Thyroid gland (tissue), 4 donors: ENCODE measurements at regions not wholly inside any gene's neighbourhood (a gene's known extent, or its start where the extent isn't known, plus 50 kb on each side); places are given as distances from the start of the nearest gene placed in this dataset.

Experiments used
- DNase-seq, 2 donors: peaks; one replicate each; pipeline ENCODE4 v3.0.0-alpha.2; 2019
- H3K27ac ChIP-seq, 3 donors: fragments of 200-600 bp; sonication (generic); 1 replicate in 2 of 3; 2 replicates in 1 of 3; pipeline ENCODE4 v1.5.1; 2016 to 2019; ENCODE audit warnings: mild to moderate bottlenecking in 1 of 3, moderate library complexity in 1 of 3
- H3K27me3 ChIP-seq: fragments of 200-600 bp; sonication (generic); one replicate; pipeline ENCODE4 v1.5.1; 2019
- H3K36me3 ChIP-seq, 2 donors: fragments of 200-600 bp; sonication (generic); one replicate each; pipeline ENCODE4 v1.5.1; 2016 to 2019
- H3K4me1 ChIP-seq, 2 donors: fragments of 200-600 bp; sonication (generic); one replicate each; pipeline ENCODE4 v1.5.1; 2017 to 2019
- H3K4me3 ChIP-seq, 3 donors: fragments of 200-600 bp; sonication (generic); replicated peaks in 1 of 3; 1 replicate in 2 of 3; 2 replicates in 1 of 3; pipeline ENCODE4 v1.5.1; 2016; ENCODE audit warnings: mild to moderate bottlenecking in 1 of 3
- H3K9me3 ChIP-seq: fragments of 200-600 bp; sonication (generic); one replicate; pipeline ENCODE4 v1.5.1; 2017
- POLR2A ChIP-seq, 2 donors: fragments of 450-650 bp; IDR thresholded peaks; one replicate each; pipeline ENCODE4 v1.6.1; 2017; ENCODE audit warnings: antibody characterized with exemption in 2 of 2, mild to moderate bottlenecking in 2 of 2, moderate library complexity in 1 of 2
- WGBS, 2 donors: methylation state at CpG; one replicate each; pipeline ENCODE4 v1.1.5; 2017; 5-methylcytosine and 5-hydroxymethylcytosine counted together
- intact Hi-C: fragments of 100-400 bp; cut with DNase I; formaldehyde crosslinking; loops from one replicate; pipeline ENCODE4 v1.15.1; 2023
- TF ChIP-seq, protein P1 (sequence below), 6 experiments: fragments of 200-600 bp in 3 of 6; fragments of 450-650 bp in 3 of 6; sonication (generic) in 3 of 6; IDR thresholded peaks; one replicate each; pipeline ENCODE4 v1.5.1; 2016 to 2019; ENCODE audit warnings: antibody characterized with exemption in 6 of 6, mild to moderate bottlenecking in 2 of 6, inconsistent platforms in 1 of 6, moderate library complexity in 1 of 6

DNA sequence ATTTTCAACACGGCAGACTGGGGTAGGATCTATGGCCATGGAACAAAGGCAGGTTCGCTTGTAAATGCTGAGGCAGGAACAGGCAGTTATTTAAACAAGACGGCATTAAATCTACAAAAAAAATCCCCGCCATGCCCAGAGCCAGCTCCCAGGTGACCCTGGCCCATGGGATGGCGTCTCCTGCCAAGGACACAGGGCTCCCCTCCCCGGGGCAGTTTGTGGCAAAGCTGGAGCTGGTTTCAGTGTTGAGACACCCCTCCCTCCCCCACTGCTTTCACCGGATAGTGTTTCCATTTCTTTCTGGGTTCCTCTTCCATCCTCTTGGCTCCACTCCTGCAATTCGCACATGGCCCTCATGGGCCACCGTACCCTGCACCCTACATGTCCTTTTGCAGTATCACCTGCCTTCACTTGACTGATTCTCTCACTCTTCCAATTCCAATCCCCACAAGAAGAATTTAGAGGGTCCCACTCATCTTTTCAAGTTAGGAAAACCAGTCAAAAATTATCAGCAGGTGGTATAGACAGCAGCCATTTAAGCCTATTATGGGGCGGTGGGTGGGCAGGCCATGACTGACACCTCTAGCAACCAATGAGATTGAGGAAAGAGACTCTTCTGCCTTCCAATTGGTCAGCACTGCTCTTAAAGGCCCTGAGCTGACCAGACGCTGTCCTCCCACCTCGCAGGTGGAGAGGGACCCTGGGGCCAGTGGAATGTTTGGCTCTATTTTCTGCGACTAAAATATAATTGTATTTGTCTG lies 52.0 kb downstream of the OLIG1 start:
- no peaks in the 10 kb centered on the region for H3K27me3 ChIP-seq
- H3K4me3 ChIP-seq, result no peak overlapping the region
- no peaks in the 10 kb centered on the region for H3K36me3 ChIP-seq
- H3K27ac ChIP-seq, result no peak overlapping the region
- 77 to 78% methylated on average over 13 of the region's 13 CpGs for WGBS, 2 donors
- no peak for TF ChIP-seq POLR2A (IDR thresholded peaks at IDR 0.05)
- TF ChIP-seq, protein P1, sequence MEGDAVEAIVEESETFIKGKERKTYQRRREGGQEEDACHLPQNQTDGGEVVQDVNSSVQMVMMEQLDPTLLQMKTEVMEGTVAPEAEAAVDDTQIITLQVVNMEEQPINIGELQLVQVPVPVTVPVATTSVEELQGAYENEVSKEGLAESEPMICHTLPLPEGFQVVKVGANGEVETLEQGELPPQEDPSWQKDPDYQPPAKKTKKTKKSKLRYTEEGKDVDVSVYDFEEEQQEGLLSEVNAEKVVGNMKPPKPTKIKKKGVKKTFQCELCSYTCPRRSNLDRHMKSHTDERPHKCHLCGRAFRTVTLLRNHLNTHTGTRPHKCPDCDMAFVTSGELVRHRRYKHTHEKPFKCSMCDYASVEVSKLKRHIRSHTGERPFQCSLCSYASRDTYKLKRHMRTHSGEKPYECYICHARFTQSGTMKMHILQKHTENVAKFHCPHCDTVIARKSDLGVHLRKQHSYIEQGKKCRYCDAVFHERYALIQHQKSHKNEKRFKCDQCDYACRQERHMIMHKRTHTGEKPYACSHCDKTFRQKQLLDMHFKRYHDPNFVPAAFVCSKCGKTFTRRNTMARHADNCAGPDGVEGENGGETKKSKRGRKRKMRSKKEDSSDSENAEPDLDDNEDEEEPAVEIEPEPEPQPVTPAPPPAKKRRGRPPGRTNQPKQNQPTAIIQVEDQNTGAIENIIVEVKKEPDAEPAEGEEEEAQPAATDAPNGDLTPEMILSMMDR (IDR thresholded peaks at IDR 0.05), result no peak
- H3K9me3 ChIP-seq, result no peaks in the 10 kb centered on the region
- no peaks in the 10 kb centered on the region for H3K4me1 ChIP-seq
- intact Hi-C loops, result no loop called here
- DNase-seq, result no peak

DNA sequence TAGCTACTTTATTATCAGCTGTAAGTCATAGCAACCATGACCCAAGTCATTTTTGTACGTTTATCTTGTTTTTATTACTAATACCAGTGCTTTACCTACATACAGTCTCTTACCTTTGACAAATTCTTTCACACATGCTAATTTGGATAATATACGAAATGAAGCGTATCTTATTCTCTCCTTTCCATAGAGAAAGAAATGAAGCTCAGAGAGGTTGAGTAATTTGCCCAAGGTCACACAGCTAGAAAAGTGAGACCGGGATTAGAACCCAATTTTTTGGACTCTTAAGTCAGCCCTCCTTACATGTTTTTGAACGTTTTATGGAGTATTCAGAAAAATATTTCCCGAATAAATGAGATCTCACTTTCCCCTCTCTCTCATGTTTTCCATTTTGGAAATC lies 52.6 kb downstream of the OLIG1 start:
- Histone ChIP-seq H3K36me3 (no peaks in the 10 kb centered on the region), H3K4me3 (no peak overlapping the region), H3K27ac (no peak overlapping the region), H3K27me3 (no peaks in the 10 kb centered on the region), H3K9me3 (no peaks in the 10 kb centered on the region), H3K4me1 (no peaks in the 10 kb centered on the region)
- DNase-seq, result no peak
- 92% methylated on average over 6 of the region's 6 CpGs for WGBS, 2 donors
- no peak for TF ChIP-seq POLR2A (IDR thresholded peaks at IDR 0.05)
- TF ChIP-seq, protein P1 (IDR thresholded peaks at IDR 0.05), result no peak
- intact Hi-C loops, result no loop called here

DNA sequence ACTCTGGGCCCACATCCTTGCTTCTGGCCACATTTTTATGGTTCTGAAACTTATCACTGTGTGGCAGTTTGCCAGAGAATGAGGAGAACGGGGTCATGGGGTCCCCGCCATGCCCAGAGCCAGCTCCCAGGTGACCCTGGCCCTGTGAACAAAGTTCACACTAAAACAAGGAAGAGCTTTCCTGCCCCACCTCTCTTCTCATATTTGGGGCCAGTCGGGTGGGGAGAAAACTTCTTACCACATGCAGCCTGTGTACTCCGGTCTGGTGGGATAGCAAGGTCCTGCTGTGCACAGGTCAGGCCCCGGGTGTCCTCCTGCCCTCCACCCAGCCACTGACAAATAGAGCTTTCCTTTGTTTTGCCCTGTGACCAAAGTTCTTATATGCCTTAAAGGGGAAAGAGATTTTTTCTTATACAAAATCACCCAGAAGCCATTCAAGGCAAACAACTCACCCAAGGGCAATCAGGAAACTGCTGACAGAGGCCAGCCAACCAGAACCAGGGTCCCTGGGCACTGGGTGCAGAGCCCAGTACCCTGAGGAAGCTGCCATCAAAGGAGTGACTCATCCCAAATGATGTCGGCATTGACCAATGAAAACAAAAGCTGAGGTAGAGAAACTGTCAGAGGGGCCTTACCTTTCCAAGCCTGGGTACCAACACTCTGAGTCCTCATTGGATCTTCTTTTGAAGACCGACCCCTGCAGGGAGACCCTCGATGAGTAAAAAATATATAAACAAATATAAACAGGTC lies 53.6 kb downstream of the OLIG1 start:
- no peaks in the 10 kb centered on the region for H3K27me3 ChIP-seq
- no peak overlapping the region for H3K27ac ChIP-seq
- TF ChIP-seq POLR2A (IDR thresholded peaks at IDR 0.05), result no peak
- TF ChIP-seq, protein P1 (IDR thresholded peaks at IDR 0.05), result no peak
- peaks cover 0 to 4% of the 10 kb centered on the region in 2 donors for H3K4me1 ChIP-seq
- WGBS, 2 donors, result 70 to 72% methylated on average over 8 of the region's 8 CpGs
- no peak for DNase-seq
- no peaks in the 10 kb centered on the region for H3K9me3 ChIP-seq
- intact Hi-C loops, result no loop called here
- H3K4me3 ChIP-seq, result no peak overlapping the region
- no peaks in the 10 kb centered on the region for H3K36me3 ChIP-seq

DNA sequence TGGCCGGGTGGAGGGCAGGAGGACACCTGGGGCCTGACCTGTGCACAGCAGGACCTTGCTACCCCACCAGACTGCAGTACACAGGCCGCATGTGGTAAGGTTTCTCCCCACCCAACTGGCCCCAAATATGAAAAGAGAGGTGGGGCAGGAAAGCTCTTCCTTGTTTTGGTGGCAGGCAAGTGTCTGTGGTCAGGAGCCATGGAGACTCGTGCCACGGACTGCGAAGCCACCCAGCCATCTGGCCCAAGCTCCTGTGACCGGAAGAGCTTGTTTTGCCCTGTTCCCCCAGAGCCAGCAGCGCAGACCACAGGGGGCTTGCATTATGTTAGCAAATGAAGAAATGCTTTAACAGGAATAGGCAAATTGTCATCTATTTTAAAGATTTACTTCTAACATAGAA lies 54.9 kb downstream of the OLIG1 start:
- intact Hi-C loops, result no loop called here
- no peaks in the 10 kb centered on the region for H3K9me3 ChIP-seq
- peaks cover 0 to 4% of the 10 kb centered on the region in 2 donors for H3K4me1 ChIP-seq
- 86 to 88% methylated on average over 6 to 7 of the region's 7 CpGs for WGBS, 2 donors
- H3K4me3 ChIP-seq, result no peak overlapping the region
- DNase-seq, result no peak
- no peaks in the 10 kb centered on the region for H3K36me3 ChIP-seq
- TF ChIP-seq POLR2A (IDR thresholded peaks at IDR 0.05), result no peak
- TF ChIP-seq, protein P1 (IDR thresholded peaks at IDR 0.05), result no peak
- H3K27ac ChIP-seq, result no peak overlapping the region
- no peaks in the 10 kb centered on the region for H3K27me3 ChIP-seq
